B cell (primary cell): ENCODE measurements at regions not wholly inside any gene's neighbourhood (a gene's known extent, or its start where the extent isn't known, plus 50 kb on each side); places are given as distances from the start of the nearest gene placed in this dataset.

Experiments used
- ATAC-seq: fragments of 200-7000 bp; cut with Tn5 transposase; one replicate; pipeline ENCODE4 v1.10.0; 2021; ENCODE audit warnings: low read depth, mild to moderate bottlenecking, moderate number of reproducible peaks, moderate library complexity
- CTCF ChIA-PET: fragments of 350-600 bp; sonication (Branson Sonifier 250); formaldehyde crosslinking; loops from one replicate; lab custom pipeline; 2021; ENCODE audit warnings: antibody characterized with exemption, inconsistent platforms; lab: Charles Lee
- POLR2A ChIA-PET: fragments of 350-600 bp; sonication (Branson Sonifier 250); formaldehyde crosslinking; loops from one replicate; lab custom pipeline; 2021; ENCODE audit warnings: antibody characterized with exemption; lab: Charles Lee
- DNase-seq: peaks from one replicate; pipeline ENCODE4 v3.0.0; 2013
- H2AFZ ChIP-seq: 2 replicates; pipeline ENCODE4 v1.6.1; 2012; ENCODE audit warnings: mild to moderate bottlenecking, low read depth, low read length; ENCODE audit not compliant: insufficient read depth, poor library complexity, severe bottlenecking
- H3K27ac ChIP-seq, 2 donors: 1 replicate in 1 of 2; 2 replicates in 1 of 2; pipeline ENCODE4 v1.5.1; 2012 to 2013; ENCODE audit warnings: low read length in 2 of 2, mild to moderate bottlenecking in 2 of 2, moderate library complexity in 1 of 2
- H3K27me3 ChIP-seq, 4 experiments: fragments of 200-600 bp in 1 of 4; sonication (generic) in 1 of 4; replicated peaks in 1 of 4; 1 replicate in 2 of 4; 2 replicates in 2 of 4; pipeline versions ENCODE4 v1.6.1 to v1.7.0; 2013 to 2016; ENCODE audit warnings: low read length in 3 of 4, mild to moderate bottlenecking in 2 of 4, mixed read lengths in 1 of 4, moderate library complexity in 1 of 4; ENCODE audit not compliant: insufficient read depth in 4 of 4, control insufficient read depth in 3 of 4; ENCODE audit errors: control extremely low read depth in 1 of 4
- H3K36me3 ChIP-seq, 2 experiments: replicated peaks in 1 of 2; 1 replicate in 1 of 2; 2 replicates in 1 of 2; pipeline versions ENCODE4 v1.6.1 to v1.7.1; 2013; ENCODE audit warnings: low read length in 1 of 2; ENCODE audit not compliant: insufficient read depth in 2 of 2, control insufficient read depth in 1 of 2; ENCODE audit errors: control extremely low read depth in 1 of 2, extremely low read depth in 1 of 2
- H3K4me1 ChIP-seq, 2 donors: fragments of 200-600 bp in 1 of 2; sonication (generic) in 1 of 2; 1 replicate in 1 of 2; 2 replicates in 1 of 2; pipeline versions ENCODE4 v1.5.1 to v1.6.1; 2013 to 2017; ENCODE audit warnings: low read length in 2 of 2; ENCODE audit not compliant: control insufficient read depth in 2 of 2, insufficient read depth in 2 of 2
- H3K4me2 ChIP-seq: replicated peaks from 2 replicates; pipeline ENCODE3; 2012; ENCODE audit warnings: mild to moderate bottlenecking, low read depth, low read length; ENCODE audit not compliant: poor library complexity, severe bottlenecking
- H3K4me3 ChIP-seq, 5 experiments: fragments of 200-600 bp in 1 of 5; sonication (generic) in 1 of 5; 1 replicate in 3 of 5; 2 replicates in 2 of 5; pipeline versions ENCODE4 v1.5.1 to v1.7.0; 2011 to 2016; ENCODE audit warnings: low read length in 4 of 5, mild to moderate bottlenecking in 4 of 5, low read depth in 2 of 5, control low read depth in 1 of 5, moderate library complexity in 1 of 5; ENCODE audit not compliant: insufficient read depth in 1 of 5; ENCODE audit errors: control extremely low read depth in 1 of 5, extremely low read depth in 1 of 5
- H3K79me2 ChIP-seq: fragments of 200-600 bp; sonication (generic); one replicate; pipeline ENCODE4 v1.6.0; 2016; ENCODE audit warnings: low read length; ENCODE audit not compliant: control insufficient read depth, insufficient read depth
- H3K9ac ChIP-seq: fragments of 200-600 bp; sonication (generic); 2 replicates; pipeline ENCODE4 v1.6.1; 2017; ENCODE audit warnings: mild to moderate bottlenecking, low read length, moderate library complexity
- H3K9me3 ChIP-seq, 3 donors: one replicate each; pipeline versions ENCODE4 v1.6.1 to v1.7.1; 2013; ENCODE audit warnings: low read length in 2 of 3; ENCODE audit not compliant: control insufficient read depth in 2 of 3, insufficient read depth in 1 of 3; ENCODE audit errors: control extremely low read depth in 1 of 3
- H4K20me1 ChIP-seq: 2 replicates; pipeline ENCODE4 v1.6.0; 2012; ENCODE audit warnings: mild to moderate bottlenecking, low read length; ENCODE audit not compliant: insufficient read depth, control insufficient read depth, poor library complexity, severe bottlenecking
- H3K27ac Mint-ChIP-seq: one replicate; pipeline ENCODE4 v1.8.0; 2021; ENCODE audit warnings: mixed read lengths
- H3K27me3 Mint-ChIP-seq: one replicate; pipeline ENCODE4 v1.8.0; 2021; ENCODE audit warnings: mixed read lengths
- H3K4me1 Mint-ChIP-seq: one replicate; pipeline ENCODE4 v1.8.0; 2021; ENCODE audit warnings: mixed read lengths
- H3K4me3 Mint-ChIP-seq: one replicate; pipeline ENCODE4 v1.8.0; 2021; ENCODE audit warnings: mixed read lengths
- H3K9me3 Mint-ChIP-seq: one replicate; pipeline ENCODE4 v1.8.0; 2022; ENCODE audit warnings: mixed read lengths; ENCODE audit not compliant: insufficient read depth
- CTCF ChIP-seq: fragments of 200-600 bp; IDR thresholded peaks from one replicate; pipeline ENCODE4 v1.8.0; 2022; ENCODE audit warnings: antibody characterized with exemption, mild to moderate bottlenecking
- EZH2 ChIP-seq: IDR thresholded peaks from 2 replicates; pipeline ENCODE4 v1.6.1; 2012; ENCODE audit warnings: borderline replicate concordance, low read depth, mild to moderate bottlenecking, moderate library complexity, low read length; ENCODE audit not compliant: insufficient read depth, poor library complexity, severe bottlenecking
- WGBS: methylation state at CpG from one replicate; pipeline ENCODE4 v1.1.5; 2013; ENCODE audit warnings: missing lambda C conversion rate; ENCODE audit not compliant: insufficient coverage; 5-methylcytosine and 5-hydroxymethylcytosine counted together
- intact Hi-C: fragments of 100-400 bp; cut with micrococcal nuclease; formaldehyde crosslinking; loops from one replicate; pipeline ENCODE4 v1.10.0; 2022

- H3K4me2 ChIP-seq, result no peak overlapping the region
- Mint-ChIP-seq H3K9me3 (no peaks in the 10 kb centered on the region), H3K27me3 (no peaks in the 10 kb centered on the region), H3K4me1 (no peaks in the 10 kb centered on the region), H3K4me3 (no peak overlapping the region), H3K27ac (no peak overlapping the region)
- intact Hi-C loops, result no loop called here
- POLR2A ChIA-PET, result no interaction called here
- H3K9ac ChIP-seq, result no peak overlapping the region
- no peak overlapping the region for H3K27ac ChIP-seq
- no peaks in the 10 kb centered on the region for H3K36me3 ChIP-seq
- peaks cover 0 to 2% (median 0%) of the 10 kb centered on the region in 4 experiments for H3K27me3 ChIP-seq
- no peak overlapping the region for H2AFZ ChIP-seq
- H3K4me1 ChIP-seq, result no peaks in the 10 kb centered on the region
- H3K4me3 ChIP-seq, result no peak overlapping the region
- no peak for DNase-seq
- CTCF ChIA-PET, result no interaction called here
- ATAC-seq, result no peak
- no peaks in the 10 kb centered on the region for H3K79me2 ChIP-seq
- whole genome bisulfite sequencing, result 70% methylated on average over 2 of the region's 7 CpGs
- no peaks in the 10 kb centered on the region for H4K20me1 ChIP-seq
- TF ChIP-seq CTCF (no peak), EZH2 (no peak)
- peaks cover 0 to 4% (median 0%) of the 10 kb centered on the region in 3 donors for H3K9me3 ChIP-seq
Observed at GRCh38 chr20:41783423-41784208, 165.4 kb upstream of the CHD6 start.

- Mint-ChIP-seq H3K4me3 (no peak overlapping the region), H3K9me3 (no peaks in the 10 kb centered on the region), H3K27ac (no peak overlapping the region), H3K27me3 (no peaks in the 10 kb centered on the region), H3K4me1 (no peaks in the 10 kb centered on the region)
- Histone ChIP-seq H3K9ac (no peak overlapping the region), H3K27ac (no peak overlapping the region), H2AFZ (no peak overlapping the region), H3K9me3 (peaks cover 0 to 4% (median 0%) of the 10 kb centered on the region in 3 donors), H3K4me1 (no peaks in the 10 kb centered on the region), H3K79me2 (no peaks in the 10 kb centered on the region), H3K4me2 (no peak overlapping the region), H4K20me1 (no peaks in the 10 kb centered on the region), H3K27me3 (peaks cover 0 to 2% (median 0%) of the 10 kb centered on the region in 4 experiments), H3K4me3 (no peak overlapping the region), H3K36me3 (no peaks in the 10 kb centered on the region)
- CTCF ChIA-PET, result no interaction called here
- 88% methylated on average over 1 of the region's 3 CpGs for WGBS
- no peak for ATAC-seq
- TF ChIP-seq CTCF (no peak), EZH2 (no peak)
- no peak for DNase-seq
- POLR2A ChIA-PET, result no interaction called here
- intact Hi-C loops, result no loop called here
Observed at GRCh38 chr20:41782730-41783406, 164.7 kb upstream of the CHD6 start.
